Mesenchymal stem cell (in vitro differentiated cells and primary cell): ENCODE measurements at regions not wholly inside any gene's neighbourhood (a gene's known extent, or its start where the extent isn't known, plus 50 kb on each side); places are given as distances from the start of the nearest gene placed in this dataset.
"Not testable (repeated sequence)": the region's sequence is repeated elsewhere in the genome, so short reads cannot be mapped to it uniquely, and the experiment has no call there.

Experiments used
- DNase-seq: peaks from one replicate; pipeline ENCODE4 v3.0.0-alpha.2; 2013
- H2AFZ ChIP-seq: one replicate; pipeline ENCODE4 v1.6.1; 2013; ENCODE audit warnings: low read depth, mild to moderate bottlenecking, control low read depth, inconsistent platforms, low read length, moderate library complexity
- H2AK5ac ChIP-seq: 2 replicates; pipeline ENCODE4 v1.6.1; 2013; ENCODE audit warnings: low read length, moderate library complexity, mild to moderate bottlenecking, inconsistent platforms; ENCODE audit not compliant: severe bottlenecking
- H2BK120ac ChIP-seq: one replicate; pipeline ENCODE4 v1.6.1; 2013; ENCODE audit warnings: low read depth, mild to moderate bottlenecking, inconsistent platforms, low read length, moderate library complexity
- H2BK12ac ChIP-seq, 2 experiments: one replicate each; pipeline ENCODE4 v1.6.1; 2013; ENCODE audit warnings: inconsistent platforms in 2 of 2, low read length in 2 of 2, mild to moderate bottlenecking in 2 of 2, moderate library complexity in 2 of 2, control low read depth in 1 of 2
- H2BK15ac ChIP-seq: one replicate; pipeline ENCODE4 v1.6.1; 2013; ENCODE audit warnings: mild to moderate bottlenecking, low read depth, inconsistent platforms; ENCODE audit not compliant: poor library complexity, severe bottlenecking
- H2BK5ac ChIP-seq: 2 replicates; pipeline ENCODE4 v1.6.1; 2013; ENCODE audit warnings: low read depth, mild to moderate bottlenecking, low read length, control low read depth, inconsistent platforms; ENCODE audit not compliant: poor library complexity, severe bottlenecking
- H3K14ac ChIP-seq, 2 experiments: one replicate each; pipeline ENCODE4 v1.6.1; 2013; ENCODE audit warnings: inconsistent platforms in 2 of 2, low read length in 2 of 2, control low read depth in 1 of 2, mild to moderate bottlenecking in 1 of 2, moderate library complexity in 1 of 2
- H3K18ac ChIP-seq, 2 experiments: one replicate each; pipeline ENCODE4 v1.6.1; 2013; ENCODE audit warnings: inconsistent platforms in 2 of 2, low read length in 2 of 2, control low read depth in 1 of 2, low read depth in 1 of 2, mild to moderate bottlenecking in 1 of 2
- H3K23ac ChIP-seq, 2 experiments: one replicate each; pipeline ENCODE4 v1.6.1; 2013; ENCODE audit warnings: inconsistent platforms in 2 of 2, low read length in 2 of 2, mild to moderate bottlenecking in 2 of 2, moderate library complexity in 2 of 2, control low read depth in 1 of 2
- H3K27ac ChIP-seq: 2 replicates; pipeline ENCODE4 v1.5.1; 2013; ENCODE audit warnings: mild to moderate bottlenecking, moderate library complexity, low read length, control low read depth, inconsistent platforms; ENCODE audit not compliant: poor library complexity, severe bottlenecking
- H3K27me3 ChIP-seq, 2 experiments: 2 replicates each; pipeline versions ENCODE4 v1.6.1 to v1.7.0; 2013; ENCODE audit warnings: low read length in 2 of 2, mild to moderate bottlenecking in 2 of 2, moderate library complexity in 2 of 2, control low read depth in 1 of 2, inconsistent platforms in 1 of 2; ENCODE audit not compliant: control insufficient read depth in 1 of 2, insufficient read depth in 1 of 2
- H3K36me3 ChIP-seq, 2 experiments: 2 replicates each; pipeline versions ENCODE4 v1.6.1 to v1.7.0; 2013; ENCODE audit warnings: low read length in 2 of 2, control low read depth in 1 of 2, inconsistent platforms in 1 of 2, low read depth in 1 of 2, mild to moderate bottlenecking in 1 of 2; ENCODE audit not compliant: insufficient read depth in 2 of 2, control insufficient read depth in 1 of 2
- H3K4ac ChIP-seq, 2 experiments: one replicate each; pipeline ENCODE4 v1.6.1; 2013; ENCODE audit warnings: inconsistent platforms in 2 of 2, low read length in 2 of 2, mild to moderate bottlenecking in 2 of 2, moderate library complexity in 2 of 2, control low read depth in 1 of 2, low read depth in 1 of 2
- H3K4me1 ChIP-seq: 2 replicates; pipeline ENCODE4 v1.6.1; 2013; ENCODE audit warnings: low read depth, low read length, control low read depth; ENCODE audit not compliant: control insufficient read depth, insufficient read depth
- H3K4me2 ChIP-seq: 2 replicates; pipeline ENCODE4 v1.6.1; 2013; ENCODE audit warnings: low read length, mild to moderate bottlenecking, inconsistent platforms; ENCODE audit not compliant: poor library complexity, severe bottlenecking
- H3K4me3 ChIP-seq, 2 experiments: 2 replicates each; pipeline versions ENCODE4 v1.5.1 to v1.7.0; 2013; ENCODE audit warnings: low read length in 2 of 2, mild to moderate bottlenecking in 2 of 2, control low read depth in 1 of 2, low read depth in 1 of 2; ENCODE audit not compliant: insufficient read depth in 1 of 2
- H3K79me1 ChIP-seq: replicated peaks from 2 replicates; pipeline ENCODE4 v1.6.1; 2013; ENCODE audit warnings: mild to moderate bottlenecking, control low read depth, low read length, inconsistent platforms; ENCODE audit not compliant: poor library complexity, severe bottlenecking
- H3K9ac ChIP-seq: 2 replicates; pipeline ENCODE4 v1.7.0; 2013; ENCODE audit warnings: mild to moderate bottlenecking, low read length, moderate library complexity
- H3K9me3 ChIP-seq: 2 replicates; pipeline ENCODE4 v1.7.0; 2013; ENCODE audit warnings: mild to moderate bottlenecking, low read length; ENCODE audit not compliant: control insufficient read depth
- H4K8ac ChIP-seq: one replicate; pipeline ENCODE4 v1.6.1; 2013; ENCODE audit warnings: inconsistent platforms, mild to moderate bottlenecking, low read length, moderate library complexity
- H4K91ac ChIP-seq: one replicate; pipeline ENCODE4 v1.6.1; 2013; ENCODE audit warnings: mild to moderate bottlenecking, low read length, inconsistent platforms
- WGBS: methylation state at CpG from one replicate; pipeline ENCODE4 v1.1.7; 2013; ENCODE audit warnings: mixed read lengths; 5-methylcytosine and 5-hydroxymethylcytosine counted together

GRCh38 chr6:76885861-76886301 lies 577.4 kb downstream of the HTR1B start:
- H3K23ac ChIP-seq = no peak overlapping the region
- H3K4me3 ChIP-seq = no peak overlapping the region
- no peak overlapping the region for H2BK120ac ChIP-seq
- no peak overlapping the region for H3K4me2 ChIP-seq
- H3K4ac ChIP-seq = no peak overlapping the region
- peaks cover 2% of the 10 kb centered on the region for H3K4me1 ChIP-seq
- H3K27ac ChIP-seq = no peak overlapping the region
- no peak overlapping the region for H4K8ac ChIP-seq
- H2AK5ac ChIP-seq = no peak overlapping the region
- H3K79me1 ChIP-seq = no peaks in the 10 kb centered on the region
- no peak overlapping the region for H2BK12ac ChIP-seq
- no peaks in the 10 kb centered on the region for H3K36me3 ChIP-seq
- WGBS = 73% methylated on average over 2 of the region's 2 CpGs
- H2BK15ac ChIP-seq = no peak overlapping the region
- H3K9ac ChIP-seq = no peak overlapping the region
- H2BK5ac ChIP-seq = no peak overlapping the region
- H3K14ac ChIP-seq = no peak overlapping the region
- H3K9me3 ChIP-seq = no peaks in the 10 kb centered on the region
- no peak overlapping the region for H4K91ac ChIP-seq
- no peak overlapping the region for H3K18ac ChIP-seq
- no peak overlapping the region for H2AFZ ChIP-seq
- H3K27me3 ChIP-seq = no peaks in the 10 kb centered on the region
- peak; percentile 13 for DNase-seq

GRCh38 chr6:76881414-76881813 lies 581.9 kb downstream of the HTR1B start:
- H4K8ac ChIP-seq = no peak overlapping the region
- 14% methylated on average over 1 of the region's 1 CpG for WGBS
- no peak overlapping the region for H2BK12ac ChIP-seq
- H3K27ac ChIP-seq = no peak overlapping the region
- no peak overlapping the region for H3K4me3 ChIP-seq
- H2BK15ac ChIP-seq = no peak overlapping the region
- no peak overlapping the region for H3K14ac ChIP-seq
- no peak overlapping the region for H3K23ac ChIP-seq
- H3K27me3 ChIP-seq = no peaks in the 10 kb centered on the region
- H3K9me3 ChIP-seq = no peaks in the 10 kb centered on the region
- no peak overlapping the region for H2BK5ac ChIP-seq
- no peak overlapping the region for H2BK120ac ChIP-seq
- peak; percentile 54 for DNase-seq
- H3K36me3 ChIP-seq = no peaks in the 10 kb centered on the region
- no peak overlapping the region for H4K91ac ChIP-seq
- H3K18ac ChIP-seq = no peak overlapping the region
- H2AK5ac ChIP-seq = no peak overlapping the region
- H3K79me1 ChIP-seq = no peaks in the 10 kb centered on the region
- no peak overlapping the region for H3K4me2 ChIP-seq
- H3K4me1 ChIP-seq = peaks cover 2% of the 10 kb centered on the region
- no peak overlapping the region for H2AFZ ChIP-seq
- no peak overlapping the region for H3K9ac ChIP-seq
- no peak overlapping the region for H3K4ac ChIP-seq

DNA sequence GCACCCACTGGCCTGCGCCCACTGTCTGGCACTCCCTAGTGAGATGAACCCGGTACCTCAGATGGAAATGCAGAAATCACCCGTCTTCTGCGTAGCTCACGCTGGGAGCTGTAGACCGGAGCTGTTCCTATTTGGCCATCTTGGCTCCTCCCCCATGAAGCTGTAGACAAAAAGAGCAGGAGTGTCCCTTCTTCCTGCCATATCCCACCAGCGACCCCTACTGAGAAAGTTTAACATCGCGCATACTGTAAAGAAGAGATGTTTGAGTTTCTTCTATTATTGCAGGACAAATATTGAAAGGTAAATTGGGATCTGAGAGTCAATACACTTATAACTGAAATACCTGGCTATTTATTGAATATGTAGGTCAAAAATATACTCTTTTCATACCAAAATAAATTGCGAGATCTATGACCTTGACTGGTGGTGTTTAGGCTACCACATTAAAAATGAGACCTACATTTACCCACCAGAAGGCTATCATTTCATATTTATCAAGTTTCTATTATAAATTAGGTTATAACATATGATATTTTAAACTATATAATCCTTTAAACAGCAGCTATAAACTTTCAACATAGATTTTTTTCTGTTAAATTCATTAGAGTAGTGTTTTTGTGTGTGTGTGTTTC lies 586.3 kb downstream of the HTR1B start:
- Histone ChIP-seq H3K23ac (no peak overlapping the region), H2BK120ac (no peak overlapping the region), H2BK5ac (no peak overlapping the region), H3K18ac (no peak overlapping the region), H2AFZ (no peak overlapping the region), H3K4me1 (no peaks in the 10 kb centered on the region), H2AK5ac (no peak overlapping the region), H3K36me3 (no peaks in the 10 kb centered on the region), H3K4me3 (no peak overlapping the region), H3K79me1 (no peaks in the 10 kb centered on the region), H2BK15ac (no peak overlapping the region), H3K14ac (no peak overlapping the region), H3K9me3 (no peaks in the 10 kb centered on the region), H4K8ac (no peak overlapping the region), H3K4me2 (no peak overlapping the region), H4K91ac (no peak overlapping the region), H3K4ac (no peak overlapping the region), H3K27ac (no peak overlapping the region), H2BK12ac (no peak overlapping the region), H3K9ac (no peak overlapping the region), H3K27me3 (no peaks in the 10 kb centered on the region)
- 0% methylated on average over 1 of the region's 10 CpGs for WGBS
- DNase-seq = peak; percentile 77

- not testable (repeated sequence) for H3K4me3 ChIP-seq, H3K4me2 ChIP-seq, H3K4me1 ChIP-seq, H4K91ac ChIP-seq, H2BK120ac ChIP-seq, H2BK12ac ChIP-seq, H3K14ac ChIP-seq, H3K27me3 ChIP-seq, H2AFZ ChIP-seq, H3K4ac ChIP-seq, H3K79me1 ChIP-seq, H3K23ac ChIP-seq, H3K36me3 ChIP-seq, H3K18ac ChIP-seq, H2BK5ac ChIP-seq, H2AK5ac ChIP-seq, DNase-seq, H3K9ac ChIP-seq, H4K8ac ChIP-seq, H3K27ac ChIP-seq, H3K9me3 ChIP-seq, H2BK15ac ChIP-seq
- WGBS = 56% methylated on average over 8 of the region's 18 CpGs
Measured at GRCh38 chr6:76876430-76876829, 586.9 kb downstream of the HTR1B start.
